Panc1 (cell line): ENCODE measurements at regions not wholly inside any gene's neighbourhood (a gene's known extent, or its start where the extent isn't known, plus 50 kb on each side); places are given as distances from the start of the nearest gene placed in this dataset.
A peak's percentile ranks its signal among the peaks of the same experiment; 100 is the strongest.

Experiments used
- ATAC-seq: fragments of 200-7000 bp; cut with Tn5 transposase; 2 replicates; pipeline ENCODE4 v1.9.1; 2020; ENCODE audit warnings: mild to moderate bottlenecking, moderate library complexity
- BruUV-seq: library from RNA; stranded (reverse); fragments of 400-500 nt; replicated peaks from 2 replicates; lab custom pipeline; 2021; lab: Mats Ljungman, UMichigan
- CTCF ChIA-PET: fragments of 300-600 bp; sonication (Branson Sonifier 250); formaldehyde crosslinking; loops from one replicate; lab custom pipeline; 2022; ENCODE audit warnings: antibody characterized with exemption; lab: Charles Lee
- POLR2A ChIA-PET: fragments of 300-600 bp; sonication (Branson Sonifier 250); formaldehyde crosslinking; loops from one replicate; lab custom pipeline; 2022; ENCODE audit warnings: antibody characterized with exemption; lab: Charles Lee
- DNase-seq: peaks from one replicate; pipeline ENCODE4 v3.0.0-alpha.2; 2010; ENCODE audit warnings: low read depth, low spot score
- H3K27ac ChIP-seq: 2 replicates; pipeline ENCODE4 v1.5.1; 2011; ENCODE audit warnings: mild to moderate bottlenecking, low read length, inconsistent platforms
- H3K27me3 ChIP-seq: fragments of 200-500 bp; sonication (Bioruptor generic); 2 replicates; pipeline ENCODE4 v1.6.0; 2014; ENCODE audit warnings: low read length, inconsistent platforms; ENCODE audit not compliant: control insufficient read depth, insufficient read depth
- H3K36me3 ChIP-seq: fragments of 200-500 bp; sonication (Bioruptor generic); 2 replicates; pipeline ENCODE4 v1.5.1; 2014; ENCODE audit warnings: inconsistent platforms, mild to moderate bottlenecking, low read length, moderate library complexity; ENCODE audit not compliant: control insufficient read depth, insufficient read depth
- H3K4me1 ChIP-seq: 2 replicates; pipeline ENCODE4 v1.5.1; 2011; ENCODE audit warnings: inconsistent platforms, mild to moderate bottlenecking, low read length, moderate library complexity; ENCODE audit not compliant: control insufficient read depth, insufficient read depth
- H3K4me3 ChIP-seq, 2 experiments: 2 replicates each; pipeline ENCODE4 v1.5.1; 2011 to 2012; ENCODE audit warnings: low read depth in 2 of 2, low read length in 2 of 2, mild to moderate bottlenecking in 2 of 2, inconsistent platforms in 1 of 2, moderate library complexity in 1 of 2
- H3K9me3 ChIP-seq: fragments of 200-500 bp; sonication (Bioruptor generic); 2 replicates; pipeline ENCODE4 v1.5.1; 2014; ENCODE audit warnings: low read depth, mild to moderate bottlenecking, inconsistent platforms, low read length, moderate library complexity; ENCODE audit not compliant: control insufficient read depth, insufficient read depth
- CTCF ChIP-seq: fragments of 450-650 bp; IDR thresholded peaks from 2 replicates; pipeline ENCODE4 v1.5.1; 2017; ENCODE audit warnings: mild to moderate bottlenecking
- POLR2AphosphoS5 ChIP-seq: IDR thresholded peaks from 2 replicates; pipeline ENCODE4 v1.6.1; 2012; ENCODE audit warnings: mild to moderate bottlenecking, low read depth, low read length, moderate library complexity
- REST ChIP-seq, 2 experiments: IDR thresholded peaks; 2 replicates each; pipeline ENCODE4 v1.6.1; 2011 to 2012; ENCODE audit warnings: low read depth in 2 of 2, control low read depth in 1 of 2, low read length in 1 of 2, mild to moderate bottlenecking in 1 of 2, moderate library complexity in 1 of 2; ENCODE audit not compliant: insufficient read depth in 1 of 2
- SIN3A ChIP-seq: IDR thresholded peaks from 2 replicates; pipeline ENCODE4 v1.6.1; 2012; ENCODE audit warnings: low read depth, mild to moderate bottlenecking, low read length, moderate library complexity, borderline replicate concordance; ENCODE audit not compliant: insufficient read depth
- TCF7L2 ChIP-seq: IDR thresholded peaks from 2 replicates; pipeline ENCODE4 v1.6.1; 2011; ENCODE audit warnings: mild to moderate bottlenecking, low read depth, low read length, inconsistent platforms
- in situ Hi-C: cut with HindIII; loops from 2 replicates; pipeline ENCODE4 v1.10.0; 2016; ENCODE audit warnings: low sequenced_read_pairs, low pct_unique_long_range_greater_than_20kb
- intact Hi-C: fragments of 100-400 bp; cut with micrococcal nuclease; formaldehyde crosslinking; loops from one replicate; pipeline ENCODE4 v1.10.0; 2022; ENCODE audit not compliant: unreplicated experiment

GRCh38 chr9:129411501-129412175 is 209.3 kb downstream of the C9orf50 start:
- no peaks in the 10 kb centered on the region for H3K9me3 ChIP-seq
- H3K27me3 ChIP-seq, result no peaks in the 10 kb centered on the region
- CTCF ChIA-PET, result no interaction called here
- no peak overlapping the region for H3K4me3 ChIP-seq
- intact Hi-C loops, result loop anchor here (10.0 kb wide), 1 partner anchor 73 kb away; no protein-coding TSS in a partner anchor
- in situ Hi-C loops, result no loop called here
- DNase-seq (no peak), ATAC-seq (no peak)
- no TSS peak for BruUV-seq
- POLR2A ChIA-PET, result no interaction called here
- TF ChIP-seq REST (IDR thresholded peaks at IDR 0.05; ENCODE audit: insufficient read depth in 1 of 2, low read depth in 2 of 2, low read length in 1 of 2) (no peak), TCF7L2 (no peak), POLR2AphosphoS5 (no peak), SIN3A (no peak), CTCF (no peak)
- H3K4me1 ChIP-seq, result peaks cover 33% of the 10 kb centered on the region
- H3K27ac ChIP-seq, result peak overlapping the region; percentile 79
- no peaks in the 10 kb centered on the region for H3K36me3 ChIP-seq

- ATAC-seq (no peak), DNase-seq (no peak)
- Histone ChIP-seq H3K4me1 (peaks cover 43% of the 10 kb centered on the region), H3K36me3 (no peaks in the 10 kb centered on the region), H3K4me3 (no peak overlapping the region), H3K27me3 (no peaks in the 10 kb centered on the region), H3K27ac (peak overlapping the region; percentile 79; the same call in 1 of the 2 replicates), H3K9me3 (no peaks in the 10 kb centered on the region)
- CTCF ChIA-PET, result no interaction called here
- POLR2A ChIA-PET, result no interaction called here
- intact Hi-C loops, result loop anchor here (10.0 kb wide), 1 partner anchor 75 kb away; no protein-coding TSS in a partner anchor
- TF ChIP-seq POLR2AphosphoS5, result no peak
- TF ChIP-seq SIN3A, result no peak
- no peak for TF ChIP-seq REST (IDR thresholded peaks at IDR 0.05; ENCODE audit: insufficient read depth in 1 of 2, low read depth in 2 of 2, low read length in 1 of 2)
- BruUV-seq, result no TSS peak
- in situ Hi-C loops, result no loop called here
Observed at GRCh38 chr9:129410226-129410625, 210.7 kb downstream of the C9orf50 start.
